Epithelial cell of esophagus (primary cell): ENCODE measurements at regions not wholly inside any gene's neighbourhood (a gene's known extent, or its start where the extent isn't known, plus 50 kb on each side); places are given as distances from the start of the nearest gene placed in this dataset.
A peak's percentile ranks its signal among the peaks of the same experiment; 100 is the strongest.

ENCODE experiments used
- DNase-seq: peaks from one replicate; pipeline ENCODE4 v3.0.0; 2010; ENCODE audit warnings: low read depth
- H3K4me3 ChIP-seq: 2 replicates; pipeline ENCODE4 v1.5.1; 2011; ENCODE audit warnings: mild to moderate bottlenecking, low read length, control low read depth
- TF ChIP-seq, protein P1 (sequence below): IDR thresholded peaks from 2 replicates; pipeline ENCODE4 v1.5.1; 2011; ENCODE audit warnings: low read depth, mild to moderate bottlenecking, low read length, control low read depth, inconsistent platforms; ENCODE audit not compliant: insufficient read depth; ENCODE audit errors: missing control alignments

DNA sequence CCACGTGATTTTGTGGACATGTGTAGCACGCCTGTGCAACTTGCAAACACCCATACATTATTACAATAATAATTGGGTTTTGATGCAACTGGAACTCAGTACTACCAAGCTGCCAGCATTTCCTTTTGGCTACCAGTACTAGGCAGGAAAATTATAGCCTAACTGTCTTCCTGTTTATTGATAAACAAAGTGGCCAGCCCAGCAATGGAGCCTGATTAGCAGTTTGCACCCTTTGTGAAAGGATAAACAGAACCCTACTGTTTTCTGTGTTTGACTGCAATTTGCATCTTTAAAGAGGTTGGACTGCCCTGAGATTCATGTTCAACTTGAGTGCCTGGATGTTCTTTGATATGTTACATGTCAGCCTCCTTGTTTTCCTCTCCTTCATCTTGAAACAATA lies 173.9 kb downstream of the ZIC5 start:
- TF ChIP-seq, protein P1, sequence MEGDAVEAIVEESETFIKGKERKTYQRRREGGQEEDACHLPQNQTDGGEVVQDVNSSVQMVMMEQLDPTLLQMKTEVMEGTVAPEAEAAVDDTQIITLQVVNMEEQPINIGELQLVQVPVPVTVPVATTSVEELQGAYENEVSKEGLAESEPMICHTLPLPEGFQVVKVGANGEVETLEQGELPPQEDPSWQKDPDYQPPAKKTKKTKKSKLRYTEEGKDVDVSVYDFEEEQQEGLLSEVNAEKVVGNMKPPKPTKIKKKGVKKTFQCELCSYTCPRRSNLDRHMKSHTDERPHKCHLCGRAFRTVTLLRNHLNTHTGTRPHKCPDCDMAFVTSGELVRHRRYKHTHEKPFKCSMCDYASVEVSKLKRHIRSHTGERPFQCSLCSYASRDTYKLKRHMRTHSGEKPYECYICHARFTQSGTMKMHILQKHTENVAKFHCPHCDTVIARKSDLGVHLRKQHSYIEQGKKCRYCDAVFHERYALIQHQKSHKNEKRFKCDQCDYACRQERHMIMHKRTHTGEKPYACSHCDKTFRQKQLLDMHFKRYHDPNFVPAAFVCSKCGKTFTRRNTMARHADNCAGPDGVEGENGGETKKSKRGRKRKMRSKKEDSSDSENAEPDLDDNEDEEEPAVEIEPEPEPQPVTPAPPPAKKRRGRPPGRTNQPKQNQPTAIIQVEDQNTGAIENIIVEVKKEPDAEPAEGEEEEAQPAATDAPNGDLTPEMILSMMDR, result no peak
- no peak overlapping the region for H3K4me3 ChIP-seq
- DNase-seq, result no peak

DNA sequence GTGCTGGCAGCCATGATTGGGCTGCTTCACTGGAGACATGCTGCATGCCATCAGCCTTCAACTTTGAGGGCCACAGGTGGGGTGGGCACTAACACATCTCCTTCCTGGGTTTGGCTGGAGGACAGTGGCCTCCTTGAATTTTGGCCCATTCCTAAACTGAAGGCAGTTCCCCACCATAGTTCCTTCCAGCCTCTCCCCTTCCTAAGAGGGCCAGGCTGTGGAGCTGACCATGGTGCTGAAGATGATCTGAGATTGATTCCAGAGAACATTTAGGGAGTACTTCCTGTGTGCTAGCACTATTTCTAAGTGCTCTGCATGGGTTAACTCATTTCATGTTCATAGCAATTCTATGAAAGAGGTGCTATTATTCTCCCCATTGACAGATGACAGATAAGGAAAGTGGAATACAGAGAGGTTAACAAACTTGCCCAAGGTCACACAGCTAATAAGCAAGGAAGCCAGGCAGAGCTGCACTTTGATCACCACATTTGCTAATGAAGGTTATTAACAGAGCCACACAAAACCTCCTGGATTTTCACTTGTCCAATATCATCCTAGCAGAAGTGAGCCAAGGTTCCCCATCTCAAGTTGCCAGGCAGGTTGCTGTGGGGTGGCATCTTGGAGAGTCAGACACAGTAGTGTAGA lies 175.3 kb downstream of the ZIC5 start:
- peak; percentile 63 for DNase-seq
- TF ChIP-seq, protein P1, result no peak
- H3K4me3 ChIP-seq, result no peak overlapping the region

DNA sequence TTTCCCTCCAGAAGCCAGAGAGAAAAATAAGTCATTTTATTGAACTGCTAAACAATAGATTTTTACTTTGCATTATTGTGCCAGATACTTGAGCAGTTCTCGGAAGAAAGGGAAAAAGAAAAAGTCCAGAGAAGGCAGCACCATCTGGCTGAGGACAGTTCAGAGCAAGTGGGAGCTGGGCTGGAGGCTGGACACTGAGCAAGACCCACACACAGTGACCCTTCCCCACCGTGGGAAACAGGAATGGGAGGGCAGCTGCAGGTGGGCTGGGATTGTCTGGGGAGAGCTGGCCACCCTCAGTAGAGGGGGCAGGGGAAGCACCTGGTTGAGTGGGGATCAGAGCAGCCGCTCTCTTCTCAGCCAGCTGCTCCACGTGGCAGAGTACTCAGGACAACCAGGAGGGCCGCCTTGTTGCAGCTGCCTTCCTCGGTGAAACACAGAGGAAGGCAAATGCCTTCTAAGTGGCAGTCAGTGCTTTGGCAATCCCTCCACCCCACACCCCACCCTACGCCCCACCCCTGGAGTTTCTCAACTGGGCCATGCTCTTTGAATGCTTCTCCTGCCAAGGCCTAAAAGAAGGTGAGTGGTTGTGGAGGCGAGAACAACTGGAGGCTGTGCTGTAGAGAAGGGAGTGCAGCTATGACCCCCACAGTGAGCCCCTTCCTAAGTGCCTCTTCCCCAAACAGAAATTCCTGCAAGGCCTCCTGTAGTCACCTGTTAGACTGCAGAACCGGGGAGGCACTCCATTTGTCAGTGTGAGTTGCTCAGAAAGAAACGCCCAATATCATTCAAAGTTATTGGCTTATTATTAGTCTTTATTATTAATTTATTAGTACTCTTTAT lies 179.3 kb downstream of the ZIC5 start:
- DNase-seq, result no peak
- no peak overlapping the region for H3K4me3 ChIP-seq
- TF ChIP-seq, protein P1, result no peak

DNA sequence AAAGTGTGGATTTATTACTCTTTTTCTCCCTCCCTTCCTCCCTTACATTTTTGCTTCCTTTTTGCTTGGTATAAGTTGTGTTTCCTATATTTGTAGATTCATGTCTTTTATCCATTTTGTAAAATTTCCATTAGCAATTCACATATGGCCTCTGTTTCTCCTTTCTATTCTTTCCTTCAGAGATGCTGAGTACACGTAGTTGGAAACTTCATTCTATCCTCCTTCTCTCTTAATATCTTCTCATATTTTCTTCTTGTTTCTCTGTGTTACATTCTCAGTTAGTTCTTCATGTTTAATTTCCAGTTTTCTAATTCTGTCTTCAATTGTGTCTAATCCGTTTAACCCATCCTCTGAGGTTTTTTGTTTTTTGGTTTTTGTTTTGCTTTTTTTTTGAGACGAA lies 188.9 kb downstream of the ZIC5 start:
- TF ChIP-seq, protein P1, result no peak
- no peak for DNase-seq

DNA sequence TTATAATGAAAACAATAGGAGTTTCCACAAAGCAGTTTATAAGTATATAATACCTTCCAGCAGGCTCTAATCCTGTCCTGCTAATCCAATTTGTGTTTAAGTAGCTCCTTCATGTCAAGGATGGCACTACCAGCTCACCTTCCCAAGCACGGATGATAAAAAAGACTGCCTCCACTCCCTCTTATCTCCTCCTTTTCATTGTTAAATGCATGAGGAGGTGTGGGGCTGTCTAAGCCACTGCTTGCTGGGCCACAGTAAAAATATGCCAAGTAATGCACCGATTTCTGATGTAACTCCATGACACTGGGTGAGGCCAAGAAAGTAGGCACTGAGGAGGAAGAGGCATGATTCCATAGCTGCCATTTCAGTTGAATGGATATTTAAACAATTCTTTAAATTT lies 193.1 kb downstream of the ZIC5 start:
- no peak overlapping the region for H3K4me3 ChIP-seq
- TF ChIP-seq, protein P1, result no peak
- no peak for DNase-seq

More for the DNA sequence above, 188.9 kb downstream of the ZIC5 start:
- H3K4me3 ChIP-seq, result no peak overlapping the region

DNA sequence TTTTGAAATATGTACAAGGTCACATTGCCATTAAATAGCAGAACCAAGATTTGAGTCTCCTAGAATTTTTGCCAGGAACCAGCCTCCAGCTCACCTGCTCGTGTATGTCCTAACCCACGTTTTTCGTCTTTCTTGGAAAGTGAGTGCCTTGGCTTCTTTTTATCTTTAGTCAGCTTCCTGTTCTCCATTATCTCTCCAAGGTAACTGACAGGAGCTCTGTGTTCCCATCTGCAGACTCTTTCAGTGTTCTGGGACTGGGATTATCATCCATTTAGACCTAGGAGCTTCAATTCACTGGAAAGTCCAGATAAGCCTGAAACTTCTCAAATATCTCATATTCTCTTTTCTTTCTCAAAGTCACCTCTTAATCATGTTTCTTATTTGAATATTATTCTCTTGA lies 193.7 kb downstream of the ZIC5 start:
- no peak for DNase-seq
- H3K4me3 ChIP-seq, result no peak overlapping the region
- TF ChIP-seq, protein P1, result no peak
